MM.1S (cell line): ENCODE measurements at regions not wholly inside any gene's neighbourhood (a gene's known extent, or its start where the extent isn't known, plus 50 kb on each side); places are given as distances from the start of the nearest gene placed in this dataset.

Source experiments
- DNase-seq: peaks from one replicate; pipeline ENCODE4 v3.0.0-alpha.2; 2015
- H2AFZ ChIP-seq: fragments of 300-600 bp; sonication (generic); 2 replicates; pipeline ENCODE4 v1.6.0; 2016; ENCODE audit warnings: antibody characterized with exemption, low read length
- H3F3A ChIP-seq: fragments of 300-600 bp; sonication (generic); 2 replicates; pipeline ENCODE4 v1.6.1; 2016; ENCODE audit warnings: mild to moderate bottlenecking, antibody characterized with exemption, low read length, moderate library complexity, mixed read lengths; ENCODE audit not compliant: insufficient read depth
- H3K27ac ChIP-seq: fragments of 300-600 bp; sonication (generic); 2 replicates; pipeline ENCODE4 v1.5.1; 2016; ENCODE audit warnings: mild to moderate bottlenecking, low read length
- H3K27me3 ChIP-seq: fragments of 300-600 bp; sonication (generic); replicated peaks from 2 replicates; pipeline ENCODE4 v1.6.0; 2016; ENCODE audit warnings: low read length; ENCODE audit not compliant: insufficient read depth
- H3K36me3 ChIP-seq: fragments of 300-600 bp; sonication (generic); replicated peaks from 2 replicates; pipeline ENCODE4 v1.6.1; 2016; ENCODE audit warnings: mild to moderate bottlenecking, low read length, mixed read lengths; ENCODE audit not compliant: insufficient read depth
- H3K4me1 ChIP-seq: fragments of 300-600 bp; sonication (generic); 2 replicates; pipeline ENCODE4 v1.6.1; 2016; ENCODE audit warnings: low read length, mixed read lengths
- H3K4me2 ChIP-seq: fragments of 300-600 bp; sonication (generic); 2 replicates; pipeline ENCODE4 v1.6.0; 2016; ENCODE audit warnings: low read depth, low read length
- H3K4me3 ChIP-seq: fragments of 300-600 bp; sonication (generic); 2 replicates; pipeline ENCODE4 v1.5.1; 2016; ENCODE audit warnings: low read length, mixed read lengths
- H3K79me2 ChIP-seq: fragments of 300-600 bp; sonication (generic); 2 replicates; pipeline ENCODE4 v1.6.1; 2016; ENCODE audit warnings: mixed run types, low read length, mixed read lengths
- H3K9ac ChIP-seq: fragments of 300-600 bp; sonication (generic); 2 replicates; pipeline ENCODE4 v1.6.1; 2016; ENCODE audit warnings: low read length, mixed read lengths
- H3K9me2 ChIP-seq: fragments of 300-600 bp; sonication (generic); replicated peaks from 2 replicates; pipeline ENCODE4 v1.6.1; 2016; ENCODE audit warnings: mild to moderate bottlenecking, low read length, mixed read lengths; ENCODE audit not compliant: insufficient read depth
- H3K9me3 ChIP-seq: fragments of 300-600 bp; sonication (generic); replicated peaks from 2 replicates; pipeline ENCODE4 v1.6.1; 2016; ENCODE audit warnings: mild to moderate bottlenecking, low read length, mixed read lengths; ENCODE audit not compliant: insufficient read depth
- H4K20me1 ChIP-seq: fragments of 300-600 bp; sonication (generic); 2 replicates; pipeline ENCODE4 v1.6.1; 2016; ENCODE audit warnings: mild to moderate bottlenecking, low read length, moderate library complexity, mixed read lengths; ENCODE audit not compliant: insufficient read depth
- CTCF ChIP-seq: fragments of 300-600 bp; sonication (generic); IDR thresholded peaks from 2 replicates; pipeline ENCODE4 v1.5.1; 2016; ENCODE audit warnings: antibody characterized with exemption, low read length, mixed read lengths
- EZH2 ChIP-seq: fragments of 300-600 bp; sonication (generic); optimal IDR thresholded peaks from 2 replicates; pipeline ENCODE3; 2017; ENCODE audit warnings: low read depth, mild to moderate bottlenecking, antibody characterized with exemption, low read length, mixed read lengths
- EZH2phosphoT487 ChIP-seq: fragments of 300-600 bp; sonication (generic); IDR thresholded peaks from 2 replicates; pipeline ENCODE4 v1.6.1; 2018; ENCODE audit warnings: antibody characterized with exemption, low read length

GRCh38 chr13:109521719-109522118 lies 264.7 kb downstream of the IRS2 start:
- Histone ChIP-seq H3F3A (no peaks in the 10 kb centered on the region), H2AFZ (no peak overlapping the region), H3K27me3 (no peaks in the 10 kb centered on the region), H3K79me2 (no peaks in the 10 kb centered on the region), H3K4me1 (no peaks in the 10 kb centered on the region), H4K20me1 (no peaks in the 10 kb centered on the region), H3K9me3 (no peaks in the 10 kb centered on the region), H3K9ac (no peak overlapping the region), H3K4me2 (no peak overlapping the region), H3K9me2 (no peaks in the 10 kb centered on the region), H3K27ac (no peak overlapping the region), H3K36me3 (no peaks in the 10 kb centered on the region), H3K4me3 (no peak overlapping the region)
- no peak for DNase-seq
- TF ChIP-seq EZH2phosphoT487 = no peak
- no peak for TF ChIP-seq CTCF
- TF ChIP-seq EZH2 = no peak

GRCh38 chr13:109517517-109517916 lies 268.9 kb downstream of the IRS2 start:
- Histone ChIP-seq H3K4me2 (no peak overlapping the region), H3K27me3 (no peaks in the 10 kb centered on the region), H3K4me3 (no peak overlapping the region), H3K9ac (no peak overlapping the region), H3K4me1 (no peaks in the 10 kb centered on the region), H3K27ac (no peak overlapping the region), H3K9me3 (no peaks in the 10 kb centered on the region), H3K79me2 (no peaks in the 10 kb centered on the region), H3K36me3 (no peaks in the 10 kb centered on the region), H3F3A (no peaks in the 10 kb centered on the region), H2AFZ (no peak overlapping the region), H3K9me2 (no peaks in the 10 kb centered on the region), H4K20me1 (no peaks in the 10 kb centered on the region)
- no peak for TF ChIP-seq CTCF
- no peak for TF ChIP-seq EZH2phosphoT487
- TF ChIP-seq EZH2 = no peak
- no peak for DNase-seq

GRCh38 chr13:109516186-109516585 lies 270.2 kb downstream of the IRS2 start:
- H3K9me3 ChIP-seq = no peaks in the 10 kb centered on the region

More at GRCh38 chr13:109516186-109516585, 270.2 kb downstream of the IRS2 start:
- H3K27me3 ChIP-seq = no peaks in the 10 kb centered on the region
- no peak for DNase-seq
- no peaks in the 10 kb centered on the region for H3K79me2 ChIP-seq
- no peak overlapping the region for H3K27ac ChIP-seq
- TF ChIP-seq CTCF (no peak), EZH2 (no peak), EZH2phosphoT487 (no peak)
- H3K9ac ChIP-seq = no peak overlapping the region
- H3K4me3 ChIP-seq = no peak overlapping the region
- no peaks in the 10 kb centered on the region for H4K20me1 ChIP-seq
- no peaks in the 10 kb centered on the region for H3K4me1 ChIP-seq
- no peak overlapping the region for H2AFZ ChIP-seq
- no peak overlapping the region for H3K4me2 ChIP-seq
- H3K36me3 ChIP-seq = no peaks in the 10 kb centered on the region
- H3F3A ChIP-seq = no peaks in the 10 kb centered on the region
- no peaks in the 10 kb centered on the region for H3K9me2 ChIP-seq
